Peyer's patch (tissue), 4 donors: ENCODE measurements at regions not wholly inside any gene's neighbourhood (a gene's known extent, or its start where the extent isn't known, plus 50 kb on each side); places are given as distances from the start of the nearest gene placed in this dataset.

Source experiments
- DNase-seq, 3 donors: peaks; one replicate each; pipeline ENCODE4 v3.0.0-alpha.2; 2017 to 2019
- H3K27ac ChIP-seq, 4 donors: fragments of 200-600 bp; sonication (generic); one replicate each; pipeline ENCODE4 v1.5.1; 2016 to 2019
- H3K27me3 ChIP-seq, 2 donors: fragments of 200-600 bp; sonication (generic); one replicate each; pipeline ENCODE4 v1.5.1; 2019
- H3K36me3 ChIP-seq, 3 donors: fragments of 200-600 bp; sonication (generic); one replicate each; pipeline ENCODE4 v1.5.1; 2016 to 2019
- H3K4me1 ChIP-seq, 4 donors: fragments of 200-600 bp; sonication (generic); one replicate each; pipeline ENCODE4 v1.5.1; 2016 to 2019
- H3K4me3 ChIP-seq, 4 donors: fragments of 200-600 bp; sonication (generic); 1 replicate in 3 of 4; 2 replicates in 1 of 4; pipeline ENCODE4 v1.5.1; 2016 to 2019; ENCODE audit warnings: mild to moderate bottlenecking in 1 of 4
- H3K9me3 ChIP-seq, 4 donors: fragments of 200-600 bp; sonication (generic); one replicate each; pipeline ENCODE4 v1.5.1; 2016 to 2019; ENCODE audit warnings: mild to moderate bottlenecking in 1 of 4
- CTCF ChIP-seq, 6 experiments: fragments of 450-650 bp in 4 of 6; fragments of 200-600 bp in 2 of 6; sonication (generic) in 1 of 6; IDR thresholded peaks; one replicate each; pipeline ENCODE4 v1.5.1; 2017 to 2019; ENCODE audit warnings: antibody characterized with exemption in 6 of 6, mild to moderate bottlenecking in 3 of 6, moderate library complexity in 1 of 6
- POLR2A ChIP-seq, 2 donors: fragments of 450-650 bp; IDR thresholded peaks; one replicate each; pipeline ENCODE4 v1.5.1; 2017; ENCODE audit warnings: antibody characterized with exemption in 2 of 2, mild to moderate bottlenecking in 2 of 2, moderate library complexity in 2 of 2

- H3K27me3 ChIP-seq, result no peaks in the 10 kb centered on the region
- TF ChIP-seq POLR2A (IDR thresholded peaks at IDR 0.05) (no peak), CTCF (IDR thresholded peaks at IDR 0.05) (no peak)
- H3K27ac ChIP-seq, result no peak overlapping the region
- no peaks in the 10 kb centered on the region for H3K9me3 ChIP-seq
- H3K36me3 ChIP-seq, result no peaks in the 10 kb centered on the region
- DNase-seq, result no peak
- H3K4me3 ChIP-seq, result no peak overlapping the region
- H3K4me1 ChIP-seq, result no peaks in the 10 kb centered on the region
These were observed 667.1 kb upstream of the NR2F2 start for GRCh38 chr15:95663156-95664100.

GRCh38 chr15:95664450-95664849 lies 666.0 kb upstream of the NR2F2 start:
- DNase-seq, result no peak
- no peaks in the 10 kb centered on the region for H3K4me1 ChIP-seq
- no peak overlapping the region for H3K4me3 ChIP-seq
- TF ChIP-seq CTCF (IDR thresholded peaks at IDR 0.05), result no peak
- no peaks in the 10 kb centered on the region for H3K9me3 ChIP-seq
- H3K27ac ChIP-seq, result no peak overlapping the region
- no peaks in the 10 kb centered on the region for H3K36me3 ChIP-seq
- no peaks in the 10 kb centered on the region for H3K27me3 ChIP-seq

GRCh38 chr15:95669146-95669922 lies 661.2 kb upstream of the NR2F2 start:
- no peaks in the 10 kb centered on the region for H3K9me3 ChIP-seq
- H3K4me1 ChIP-seq, result no peaks in the 10 kb centered on the region
- no peak overlapping the region for H3K4me3 ChIP-seq
- TF ChIP-seq CTCF (IDR thresholded peaks at IDR 0.05), result no peak
- no peak for TF ChIP-seq POLR2A (IDR thresholded peaks at IDR 0.05)
- DNase-seq, result no peak
- no peaks in the 10 kb centered on the region for H3K27me3 ChIP-seq
- no peaks in the 10 kb centered on the region for H3K36me3 ChIP-seq
- peak overlapping the region in 1 of 4 donors; percentile 2 for H3K27ac ChIP-seq

- Histone ChIP-seq H3K4me3 (no peak overlapping the region), H3K27ac (no peak overlapping the region), H3K36me3 (no peaks in the 10 kb centered on the region), H3K4me1 (no peaks in the 10 kb centered on the region), H3K9me3 (no peaks in the 10 kb centered on the region), H3K27me3 (no peaks in the 10 kb centered on the region)
- DNase-seq, result no peak
- TF ChIP-seq POLR2A (IDR thresholded peaks at IDR 0.05) (no peak), CTCF (IDR thresholded peaks at IDR 0.05) (no peak)
These were observed 656.5 kb upstream of the NR2F2 start for GRCh38 chr15:95674031-95674430.

GRCh38 chr15:95676500-95676899 lies 654.0 kb upstream of the NR2F2 start:
- no peak for TF ChIP-seq POLR2A (IDR thresholded peaks at IDR 0.05)
- no peak for DNase-seq
- Histone ChIP-seq H3K9me3 (no peaks in the 10 kb centered on the region), H3K36me3 (no peaks in the 10 kb centered on the region), H3K4me3 (no peak overlapping the region), H3K27ac (no peak overlapping the region), H3K4me1 (no peaks in the 10 kb centered on the region), H3K27me3 (no peaks in the 10 kb centered on the region)
